ENCODE measurements at regions not wholly inside any gene's neighbourhood (a gene's known extent, or its start where the extent isn't known, plus 50 kb on each side); places are given as distances from the start of the nearest gene placed in this dataset.

DNA sequence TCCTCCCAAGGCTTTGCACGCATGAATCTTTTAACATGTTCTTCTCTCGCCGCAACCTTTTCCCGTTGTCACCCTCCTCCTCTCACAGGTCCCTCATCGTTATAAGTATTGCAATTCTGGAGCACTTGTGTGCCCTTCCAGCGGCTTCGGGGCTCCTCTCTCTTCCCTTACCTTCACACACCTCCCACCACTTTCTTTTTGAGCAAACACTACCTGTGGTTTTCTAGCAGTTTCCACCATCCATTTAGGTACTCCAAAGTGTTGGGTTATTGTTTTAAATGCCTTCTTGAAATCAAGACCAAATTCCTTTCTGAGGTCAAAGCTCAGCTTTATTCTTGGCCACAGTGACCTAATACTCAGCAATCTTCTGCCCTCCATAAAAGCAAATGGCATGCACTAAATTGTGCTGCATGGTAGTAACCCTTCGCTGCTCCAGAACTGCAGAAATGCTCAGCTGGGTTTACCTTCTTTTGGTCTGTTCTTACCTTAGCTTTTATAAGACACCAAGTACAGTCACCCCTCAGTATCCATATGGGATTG is 472.4 kb downstream of the SETD4 start:
- no peak overlapping the region for H3K27ac ChIP-seq
- no peak for TF ChIP-seq CTCF (conservative IDR thresholded peaks at IDR 0.05)

- no peak for TF ChIP-seq CTCF (conservative IDR thresholded peaks at IDR 0.05)
- H3K27ac ChIP-seq, result no peak overlapping the region
Observed at GRCh38 chr21:35586305-35586704, 474.0 kb downstream of the SETD4 start.

DNA sequence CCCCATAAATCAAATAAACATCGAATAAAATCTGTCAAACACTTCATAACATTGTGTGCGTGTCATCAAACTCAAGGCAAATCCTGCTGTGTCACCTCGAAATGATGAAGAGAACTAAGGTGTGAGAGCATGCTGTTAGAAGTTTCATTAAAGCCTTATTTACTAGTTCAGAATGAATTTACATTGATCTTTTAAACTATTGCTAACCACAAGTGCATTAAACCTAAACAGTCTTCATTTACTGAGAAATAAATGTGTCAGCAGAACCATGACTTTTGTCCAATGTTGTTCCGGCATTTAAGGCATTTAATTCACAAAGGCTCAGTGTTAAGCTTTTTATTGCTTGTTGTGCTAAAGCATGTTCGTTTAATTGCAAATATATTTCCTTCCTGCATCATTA is 474.4 kb downstream of the SETD4 start:
- no peak overlapping the region for H3K27ac ChIP-seq
- TF ChIP-seq CTCF (conservative IDR thresholded peaks at IDR 0.05), result no peak

GRCh38 chr21:35585155-35585554 is 475.2 kb downstream of the SETD4 start:
- no peak for TF ChIP-seq CTCF (conservative IDR thresholded peaks at IDR 0.05)

DNA sequence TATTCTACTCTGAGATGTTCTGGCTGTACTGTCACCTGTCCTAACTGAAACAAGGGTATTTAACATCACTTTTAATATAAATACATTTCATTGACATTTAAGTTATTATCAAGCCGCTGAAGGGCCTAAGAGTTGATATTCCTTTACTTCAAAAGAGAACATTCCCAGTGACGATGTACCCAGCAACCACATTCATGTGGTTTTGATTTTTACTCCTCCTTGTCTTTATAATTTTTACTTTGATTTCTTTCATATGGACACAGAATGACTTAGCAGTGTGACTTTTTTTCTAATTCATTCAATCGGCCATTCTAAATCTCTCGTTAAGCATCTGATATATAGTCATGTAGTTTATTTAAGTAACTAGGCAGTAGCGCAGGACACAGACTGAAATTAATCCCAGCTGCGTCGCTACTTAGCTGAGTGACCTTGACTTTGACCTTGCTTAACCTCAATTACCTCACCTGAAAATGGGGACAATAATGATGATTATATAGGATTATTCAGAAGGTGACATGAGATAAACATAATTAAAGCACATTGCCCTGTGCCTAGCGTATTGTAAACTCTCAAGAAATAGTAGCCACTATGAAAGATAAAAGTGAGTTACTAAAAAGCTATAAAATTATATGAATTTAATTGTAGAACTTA is 476.6 kb downstream of the SETD4 start:
- TF ChIP-seq CTCF (conservative IDR thresholded peaks at IDR 0.05), result no peak
- H3K27ac ChIP-seq, result no peak overlapping the region

More at GRCh38 chr21:35585155-35585554, 475.2 kb downstream of the SETD4 start:
- no peak overlapping the region for H3K27ac ChIP-seq

DNA sequence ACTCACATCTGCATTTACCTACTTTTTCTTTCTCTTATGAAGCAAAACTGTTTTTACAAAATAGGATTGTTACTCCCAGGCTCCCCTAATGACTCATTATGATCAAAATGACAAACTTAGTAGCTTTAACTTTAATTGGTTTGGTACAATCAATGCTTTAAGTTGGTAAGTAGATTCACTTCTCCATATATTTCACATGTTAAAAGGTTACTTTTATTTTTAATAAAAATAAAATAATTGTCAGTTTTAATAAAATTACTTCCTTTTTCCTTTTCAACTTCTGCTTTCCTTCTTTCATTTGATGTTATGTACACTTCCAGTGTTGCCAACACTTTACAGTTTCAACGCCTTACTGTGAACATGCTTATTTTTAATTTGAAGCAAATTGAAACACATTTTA is 477.6 kb downstream of the SETD4 start:
- no peak overlapping the region for H3K27ac ChIP-seq
- TF ChIP-seq CTCF (conservative IDR thresholded peaks at IDR 0.05), result no peak

- TF ChIP-seq CTCF (conservative IDR thresholded peaks at IDR 0.05), result no peak
Observed at GRCh38 chr21:35581640-35582039, 478.7 kb downstream of the SETD4 start.

More at GRCh38 chr21:35581640-35582039, 478.7 kb downstream of the SETD4 start:
- H3K27ac ChIP-seq, result no peak overlapping the region

Data from VCaP (cell line).